GM18508 (cell line): ENCODE measurements at regions not wholly inside any gene's neighbourhood (a gene's known extent, or its start where the extent isn't known, plus 50 kb on each side); places are given as distances from the start of the nearest gene placed in this dataset.

Experiments
- ATAC-seq: cut with Tn5 transposase; IDR thresholded peaks from one replicate; pipeline ENCODE4 v1.9.1; 2021; ENCODE audit warnings: moderate number of reproducible peaks; ENCODE audit not compliant: insufficient read depth, unreplicated experiment

DNA sequence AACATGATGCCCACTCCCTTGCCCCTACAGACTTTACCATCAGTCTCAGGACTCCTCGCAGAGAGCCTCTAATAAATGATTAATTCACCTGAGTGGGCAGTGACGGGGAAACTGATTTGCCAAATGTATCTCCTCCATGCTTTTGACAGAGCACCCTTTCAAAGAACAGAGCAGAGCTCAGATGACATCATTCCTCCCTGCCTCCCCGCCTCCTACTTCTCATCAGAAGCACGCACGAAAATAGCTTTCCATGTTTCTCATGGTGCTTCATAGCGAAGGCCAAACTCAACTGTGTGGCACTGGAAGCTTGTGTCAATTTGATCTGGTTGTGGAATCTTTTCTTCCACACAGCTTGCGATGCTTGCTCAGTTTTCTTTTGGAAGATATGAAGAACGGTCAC, 442.5 kb downstream of the RPS24 start:
- ATAC-seq, result no peak

- ATAC-seq, result no peak
These were observed 443.2 kb downstream of the RPS24 start for GRCh38 chr10:78476844-78477243.

DNA sequence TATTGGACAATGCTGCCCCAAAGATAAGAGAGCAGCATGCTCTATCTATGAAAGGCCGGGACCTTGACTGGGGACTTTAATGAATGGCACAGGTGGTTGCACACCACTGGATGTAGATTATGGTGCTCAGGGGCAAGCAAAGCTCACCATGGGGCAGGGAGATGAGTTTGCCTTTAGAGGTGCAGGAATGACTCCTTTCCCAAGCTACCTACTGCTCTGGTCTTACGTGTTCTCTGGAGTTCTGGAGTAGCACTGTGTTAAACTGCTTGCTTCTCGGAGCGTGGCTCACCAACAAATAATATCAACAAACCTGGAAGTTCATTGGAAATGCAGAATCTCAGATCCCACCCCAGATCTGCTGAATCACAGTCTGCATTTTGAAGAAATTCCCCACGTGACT, 445.3 kb downstream of the RPS24 start:
- ATAC-seq, result no peak

DNA sequence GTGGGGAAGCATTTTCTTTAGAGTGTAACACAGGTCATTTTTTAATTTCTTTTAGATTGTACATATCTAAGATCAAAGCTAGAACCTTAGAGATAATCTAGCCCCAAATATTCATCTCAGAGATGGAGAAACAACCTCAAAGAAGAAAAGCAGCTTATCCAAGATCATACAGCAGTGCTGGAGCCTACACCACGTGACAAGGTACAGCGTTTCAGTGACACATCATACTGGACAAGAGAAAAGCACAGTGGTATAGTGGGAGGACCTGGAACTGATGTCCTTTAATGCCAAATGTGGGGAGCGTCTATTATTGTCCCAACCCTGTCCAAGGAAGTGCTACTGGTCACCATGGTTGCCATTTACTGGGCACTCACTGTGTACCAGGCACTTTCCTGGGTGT, 445.8 kb downstream of the RPS24 start:
- no peak for ATAC-seq

GRCh38 chr10:78481842-78482241, 448.2 kb downstream of the RPS24 start:
- no peak for ATAC-seq

GRCh38 chr10:78483641-78484040, 450.0 kb downstream of the RPS24 start:
- no peak for ATAC-seq

DNA sequence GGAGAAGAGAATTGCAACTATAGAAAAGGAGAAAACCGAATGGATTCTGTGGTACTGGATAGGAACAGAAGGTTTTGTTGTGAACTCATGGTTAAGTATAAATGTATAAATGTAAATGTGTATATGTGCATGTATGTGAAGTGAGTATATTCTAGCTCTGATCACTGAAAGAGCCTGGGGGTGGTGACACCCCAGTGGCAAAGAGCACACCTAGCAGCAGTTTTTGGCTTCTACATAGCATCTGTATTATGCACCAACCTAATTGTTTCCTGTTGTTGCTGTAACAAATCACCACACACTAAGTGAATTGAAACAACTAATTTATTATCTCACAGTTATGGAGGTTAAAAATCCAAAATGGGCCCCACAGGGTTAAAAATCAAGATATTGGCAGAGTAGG, 455.4 kb downstream of the RPS24 start:
- no peak for ATAC-seq

- ATAC-seq, result no peak
These were observed 458.1 kb downstream of the RPS24 start for GRCh38 chr10:78491812-78492211.

GRCh38 chr10:78492424-78492823, 458.8 kb downstream of the RPS24 start:
- no peak for ATAC-seq

DNA sequence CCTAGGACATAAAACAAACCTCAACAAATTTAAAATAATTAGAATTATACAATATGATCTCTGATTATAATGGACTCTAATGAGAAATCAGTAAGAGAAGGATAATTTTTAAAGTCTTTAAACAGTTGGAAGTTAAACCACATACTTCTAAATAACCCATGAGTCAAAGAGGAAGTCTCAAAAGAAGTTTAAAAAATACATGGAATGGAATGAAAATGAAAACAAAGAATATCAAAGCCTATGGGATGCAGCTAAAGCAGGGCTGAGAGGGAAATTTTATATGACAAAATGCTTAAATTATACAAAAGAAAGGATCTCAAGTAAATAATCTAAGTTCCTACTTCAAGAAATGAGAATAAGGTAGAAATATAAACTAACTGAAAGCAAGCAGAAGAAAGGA, 460.5 kb downstream of the RPS24 start:
- no peak for ATAC-seq

GRCh38 chr10:78502210-78502936, 468.7 kb downstream of the RPS24 start:
- no peak for ATAC-seq

GRCh38 chr10:78504181-78504580, 470.5 kb downstream of the RPS24 start:
- no peak for ATAC-seq

- no peak for ATAC-seq
These were observed 472.0 kb downstream of the RPS24 start for GRCh38 chr10:78505657-78506056.

DNA sequence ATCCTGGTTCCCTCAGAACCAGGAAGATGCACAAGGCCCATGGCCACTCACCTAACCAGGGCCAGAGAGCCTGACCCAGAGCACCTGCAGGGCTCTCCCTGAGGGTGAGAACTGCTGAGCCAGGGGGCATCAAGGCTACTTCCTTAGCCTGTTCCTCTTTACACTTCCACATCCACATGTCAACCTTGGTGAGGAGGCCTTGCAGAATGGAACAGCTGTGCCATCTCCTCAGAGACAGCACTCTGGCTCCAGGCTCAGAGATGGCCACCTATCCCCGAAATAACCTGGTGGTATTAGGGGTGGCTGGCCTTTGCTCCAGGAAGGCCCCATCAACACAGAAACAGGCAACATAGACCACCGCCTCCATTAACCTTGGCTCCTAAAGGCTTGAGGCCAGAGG, 473.0 kb downstream of the RPS24 start:
- no peak for ATAC-seq

DNA sequence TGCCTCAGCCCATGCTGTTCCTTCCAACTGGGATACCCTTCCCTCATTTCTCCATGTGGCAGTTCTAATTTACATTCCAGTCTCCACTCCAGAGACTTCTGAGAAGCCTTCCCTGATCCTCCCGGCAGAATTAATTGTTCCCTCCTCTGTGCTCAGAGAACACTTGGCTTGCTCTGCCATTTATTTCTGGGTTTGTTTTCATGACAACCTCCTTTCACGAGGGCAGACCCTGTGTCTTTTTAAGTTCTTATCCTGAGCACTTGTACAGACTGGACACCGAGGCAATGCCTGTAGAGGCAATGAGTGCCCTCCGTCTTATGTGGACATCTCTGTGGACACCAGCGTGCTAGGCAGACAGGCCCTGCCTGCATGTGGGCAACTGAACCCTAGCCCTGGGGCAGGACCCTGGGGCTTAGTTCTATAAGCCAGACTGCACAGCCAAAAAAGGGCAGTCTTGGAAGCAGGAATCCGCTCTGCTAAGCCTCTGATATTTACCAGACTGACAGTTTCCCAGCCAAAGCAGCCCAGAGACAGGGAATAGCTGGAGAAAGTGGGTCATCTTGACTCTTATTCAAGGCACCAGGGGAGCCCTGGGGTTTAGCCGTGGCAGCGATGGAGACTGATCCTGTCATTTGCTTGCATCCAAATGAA, 474.0 kb downstream of the RPS24 start:
- no peak for ATAC-seq

GRCh38 chr10:78508955-78509748, 475.5 kb downstream of the RPS24 start:
- no peak for ATAC-seq

- ATAC-seq, result no peak
These were observed 477.1 kb downstream of the RPS24 start for GRCh38 chr10:78510566-78511323.

- ATAC-seq, result no peak
These were observed 477.9 kb downstream of the RPS24 start for GRCh38 chr10:78511324-78512204.

DNA sequence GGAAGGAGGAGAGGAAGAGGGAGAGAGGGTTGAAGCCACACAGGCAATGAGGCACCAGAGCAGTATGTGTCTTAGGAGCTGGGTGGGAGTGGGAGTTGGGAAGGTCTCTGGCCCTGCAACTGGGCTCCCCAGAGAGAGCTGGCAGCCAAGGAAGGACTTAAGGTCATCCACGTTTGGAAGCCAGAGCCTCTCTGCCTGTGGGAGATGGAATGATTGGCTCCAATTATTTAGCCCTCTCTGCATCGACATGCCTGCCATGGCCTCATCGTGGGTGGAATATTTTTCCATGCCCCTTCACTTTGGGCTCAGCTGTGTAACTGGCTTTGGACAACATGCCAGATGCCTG, 478.5 kb downstream of the RPS24 start:
- ATAC-seq, result no peak

- no peak for ATAC-seq
These were observed 479.7 kb downstream of the RPS24 start for GRCh38 chr10:78513330-78513729.
